B cell (primary cell): ENCODE measurements at regions not wholly inside any gene's neighbourhood (a gene's known extent, or its start where the extent isn't known, plus 50 kb on each side); places are given as distances from the start of the nearest gene placed in this dataset.

Source experiments
- ATAC-seq: fragments of 200-7000 bp; cut with Tn5 transposase; one replicate; pipeline ENCODE4 v1.10.0; 2021; ENCODE audit warnings: low read depth, mild to moderate bottlenecking, moderate number of reproducible peaks, moderate library complexity
- CTCF ChIA-PET: fragments of 350-600 bp; sonication (Branson Sonifier 250); formaldehyde crosslinking; loops from one replicate; lab custom pipeline; 2021; ENCODE audit warnings: antibody characterized with exemption, inconsistent platforms; lab: Charles Lee
- POLR2A ChIA-PET: fragments of 350-600 bp; sonication (Branson Sonifier 250); formaldehyde crosslinking; loops from one replicate; lab custom pipeline; 2021; ENCODE audit warnings: antibody characterized with exemption; lab: Charles Lee
- DNase-seq: peaks from one replicate; pipeline ENCODE4 v3.0.0; 2013
- H2AFZ ChIP-seq: 2 replicates; pipeline ENCODE4 v1.6.1; 2012; ENCODE audit warnings: mild to moderate bottlenecking, low read depth, low read length; ENCODE audit not compliant: insufficient read depth, poor library complexity, severe bottlenecking
- H3K27ac ChIP-seq, 2 donors: 1 replicate in 1 of 2; 2 replicates in 1 of 2; pipeline ENCODE4 v1.5.1; 2012 to 2013; ENCODE audit warnings: low read length in 2 of 2, mild to moderate bottlenecking in 2 of 2, moderate library complexity in 1 of 2
- H3K27me3 ChIP-seq, 4 experiments: fragments of 200-600 bp in 1 of 4; sonication (generic) in 1 of 4; replicated peaks in 1 of 4; 1 replicate in 2 of 4; 2 replicates in 2 of 4; pipeline versions ENCODE4 v1.6.1 to v1.7.0; 2013 to 2016; ENCODE audit warnings: low read length in 3 of 4, mild to moderate bottlenecking in 2 of 4, mixed read lengths in 1 of 4, moderate library complexity in 1 of 4; ENCODE audit not compliant: insufficient read depth in 4 of 4, control insufficient read depth in 3 of 4; ENCODE audit errors: control extremely low read depth in 1 of 4
- H3K36me3 ChIP-seq, 2 experiments: replicated peaks in 1 of 2; 1 replicate in 1 of 2; 2 replicates in 1 of 2; pipeline versions ENCODE4 v1.6.1 to v1.7.1; 2013; ENCODE audit warnings: low read length in 1 of 2; ENCODE audit not compliant: insufficient read depth in 2 of 2, control insufficient read depth in 1 of 2; ENCODE audit errors: control extremely low read depth in 1 of 2, extremely low read depth in 1 of 2
- H3K4me1 ChIP-seq, 2 donors: fragments of 200-600 bp in 1 of 2; sonication (generic) in 1 of 2; 1 replicate in 1 of 2; 2 replicates in 1 of 2; pipeline versions ENCODE4 v1.5.1 to v1.6.1; 2013 to 2017; ENCODE audit warnings: low read length in 2 of 2; ENCODE audit not compliant: control insufficient read depth in 2 of 2, insufficient read depth in 2 of 2
- H3K4me2 ChIP-seq: replicated peaks from 2 replicates; pipeline ENCODE3; 2012; ENCODE audit warnings: mild to moderate bottlenecking, low read depth, low read length; ENCODE audit not compliant: poor library complexity, severe bottlenecking
- H3K4me3 ChIP-seq, 5 experiments: fragments of 200-600 bp in 1 of 5; sonication (generic) in 1 of 5; 1 replicate in 3 of 5; 2 replicates in 2 of 5; pipeline versions ENCODE4 v1.5.1 to v1.7.0; 2011 to 2016; ENCODE audit warnings: low read length in 4 of 5, mild to moderate bottlenecking in 4 of 5, low read depth in 2 of 5, control low read depth in 1 of 5, moderate library complexity in 1 of 5; ENCODE audit not compliant: insufficient read depth in 1 of 5; ENCODE audit errors: control extremely low read depth in 1 of 5, extremely low read depth in 1 of 5
- H3K79me2 ChIP-seq: fragments of 200-600 bp; sonication (generic); one replicate; pipeline ENCODE4 v1.6.0; 2016; ENCODE audit warnings: low read length; ENCODE audit not compliant: control insufficient read depth, insufficient read depth
- H3K9ac ChIP-seq: fragments of 200-600 bp; sonication (generic); 2 replicates; pipeline ENCODE4 v1.6.1; 2017; ENCODE audit warnings: mild to moderate bottlenecking, low read length, moderate library complexity
- H3K9me3 ChIP-seq, 3 donors: one replicate each; pipeline versions ENCODE4 v1.6.1 to v1.7.1; 2013; ENCODE audit warnings: low read length in 2 of 3; ENCODE audit not compliant: control insufficient read depth in 2 of 3, insufficient read depth in 1 of 3; ENCODE audit errors: control extremely low read depth in 1 of 3
- H4K20me1 ChIP-seq: 2 replicates; pipeline ENCODE4 v1.6.0; 2012; ENCODE audit warnings: mild to moderate bottlenecking, low read length; ENCODE audit not compliant: insufficient read depth, control insufficient read depth, poor library complexity, severe bottlenecking
- H3K27ac Mint-ChIP-seq: one replicate; pipeline ENCODE4 v1.8.0; 2021; ENCODE audit warnings: mixed read lengths
- H3K27me3 Mint-ChIP-seq: one replicate; pipeline ENCODE4 v1.8.0; 2021; ENCODE audit warnings: mixed read lengths
- H3K4me1 Mint-ChIP-seq: one replicate; pipeline ENCODE4 v1.8.0; 2021; ENCODE audit warnings: mixed read lengths
- H3K4me3 Mint-ChIP-seq: one replicate; pipeline ENCODE4 v1.8.0; 2021; ENCODE audit warnings: mixed read lengths
- H3K9me3 Mint-ChIP-seq: one replicate; pipeline ENCODE4 v1.8.0; 2022; ENCODE audit warnings: mixed read lengths; ENCODE audit not compliant: insufficient read depth
- CTCF ChIP-seq: fragments of 200-600 bp; IDR thresholded peaks from one replicate; pipeline ENCODE4 v1.8.0; 2022; ENCODE audit warnings: antibody characterized with exemption, mild to moderate bottlenecking
- EZH2 ChIP-seq: IDR thresholded peaks from 2 replicates; pipeline ENCODE4 v1.6.1; 2012; ENCODE audit warnings: borderline replicate concordance, low read depth, mild to moderate bottlenecking, moderate library complexity, low read length; ENCODE audit not compliant: insufficient read depth, poor library complexity, severe bottlenecking
- WGBS: methylation state at CpG from one replicate; pipeline ENCODE4 v1.1.5; 2013; ENCODE audit warnings: missing lambda C conversion rate; ENCODE audit not compliant: insufficient coverage; 5-methylcytosine and 5-hydroxymethylcytosine counted together
- intact Hi-C: fragments of 100-400 bp; cut with micrococcal nuclease; formaldehyde crosslinking; loops from one replicate; pipeline ENCODE4 v1.10.0; 2022

DNA sequence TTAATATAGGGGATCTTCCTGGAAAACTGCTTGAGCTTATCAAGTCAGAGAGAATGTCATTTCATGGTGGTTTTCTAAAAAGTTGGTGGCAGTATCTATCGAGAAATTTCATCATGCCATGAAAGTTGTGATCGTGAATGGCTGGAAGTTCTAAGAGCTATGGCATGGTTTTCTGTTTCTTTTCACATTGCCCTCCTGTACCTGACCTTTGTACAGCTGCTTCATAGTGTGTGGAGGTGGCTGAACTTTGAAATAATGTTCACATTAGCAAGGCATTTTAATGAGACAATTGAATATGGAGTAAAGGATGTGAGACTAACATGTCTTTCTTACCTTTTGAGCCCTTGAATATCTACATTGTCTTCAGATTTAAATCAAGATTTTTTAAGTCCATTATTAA is 278.2 kb upstream of the ID4 start:
- Mint-ChIP-seq H3K4me3 (no peak overlapping the region), H3K27me3 (no peaks in the 10 kb centered on the region), H3K4me1 (no peaks in the 10 kb centered on the region), H3K9me3 (peaks cover 2% of the 10 kb centered on the region), H3K27ac (no peak overlapping the region)
- no peaks in the 10 kb centered on the region for H3K79me2 ChIP-seq
- no peaks in the 10 kb centered on the region for H4K20me1 ChIP-seq
- peaks cover 0 to 7% (median 0%) of the 10 kb centered on the region in 3 donors for H3K9me3 ChIP-seq
- intact Hi-C loops: no loop called here
- H3K4me2 ChIP-seq: no peak overlapping the region
- ATAC-seq: no peak
- no peaks in the 10 kb centered on the region for H3K36me3 ChIP-seq
- no peak for TF ChIP-seq EZH2
- no peak for TF ChIP-seq CTCF
- ChIA-PET POLR2A (no interaction called here), CTCF (no interaction called here)
- no peak overlapping the region for H3K27ac ChIP-seq
- WGBS: 93% methylated on average over 2 of the region's 2 CpGs
- H3K4me1 ChIP-seq: no peaks in the 10 kb centered on the region
- H3K9ac ChIP-seq: no peak overlapping the region
- H2AFZ ChIP-seq: no peak overlapping the region
- no peaks in the 10 kb centered on the region for H3K27me3 ChIP-seq
- DNase-seq: no peak
- H3K4me3 ChIP-seq: no peak overlapping the region

GRCh38 chr6:19562468-19562867 is 274.7 kb upstream of the ID4 start:
- Histone ChIP-seq H3K36me3 (no peaks in the 10 kb centered on the region), H3K27me3 (no peaks in the 10 kb centered on the region), H3K79me2 (no peaks in the 10 kb centered on the region), H3K9me3 (peaks cover 0 to 3% (median 0%) of the 10 kb centered on the region in 3 donors), H4K20me1 (no peaks in the 10 kb centered on the region), H3K4me3 (no peak overlapping the region), H3K4me2 (no peak overlapping the region), H3K27ac (no peak overlapping the region), H2AFZ (no peak overlapping the region), H3K4me1 (no peaks in the 10 kb centered on the region), H3K9ac (no peak overlapping the region)
- intact Hi-C loops: no loop called here
- Mint-ChIP-seq H3K4me3 (no peak overlapping the region), H3K27ac (no peak overlapping the region), H3K27me3 (no peaks in the 10 kb centered on the region), H3K4me1 (no peaks in the 10 kb centered on the region), H3K9me3 (peaks cover 2% of the 10 kb centered on the region)
- CTCF ChIA-PET: no interaction called here
- DNase-seq (no peak), ATAC-seq (no peak)
- TF ChIP-seq CTCF (no peak), EZH2 (no peak)
- no CpG with 5 or more reads among the region's 1 CpG for WGBS
- POLR2A ChIA-PET: no interaction called here
